ENCODE measurements at regions not wholly inside any gene's neighbourhood (a gene's known extent, or its start where the extent isn't known, plus 50 kb on each side); places are given as distances from the start of the nearest gene placed in this dataset.

DNA sequence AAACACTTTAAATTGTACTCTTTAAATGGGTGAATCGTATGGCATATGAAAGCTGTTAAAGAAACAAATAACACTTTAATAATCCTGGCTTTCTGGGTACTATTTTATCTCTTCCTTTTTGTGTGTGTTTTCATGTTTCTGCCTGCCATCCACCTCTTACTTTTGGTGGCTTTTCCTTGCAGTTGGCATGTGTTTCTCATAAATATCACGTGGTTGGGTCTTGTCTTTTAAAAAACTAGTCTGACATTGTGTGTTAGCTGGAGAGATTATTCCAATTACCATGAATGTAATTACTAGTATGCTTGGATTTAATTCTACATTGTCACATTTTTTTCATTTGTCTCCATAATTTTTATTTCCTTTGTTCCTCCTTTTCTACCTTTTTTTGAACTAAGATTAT is 262.9 kb upstream of the B3GAT1 start:
- TF ChIP-seq POLR2A (IDR thresholded peaks at IDR 0.05), result no peak
- TF ChIP-seq, protein P1, sequence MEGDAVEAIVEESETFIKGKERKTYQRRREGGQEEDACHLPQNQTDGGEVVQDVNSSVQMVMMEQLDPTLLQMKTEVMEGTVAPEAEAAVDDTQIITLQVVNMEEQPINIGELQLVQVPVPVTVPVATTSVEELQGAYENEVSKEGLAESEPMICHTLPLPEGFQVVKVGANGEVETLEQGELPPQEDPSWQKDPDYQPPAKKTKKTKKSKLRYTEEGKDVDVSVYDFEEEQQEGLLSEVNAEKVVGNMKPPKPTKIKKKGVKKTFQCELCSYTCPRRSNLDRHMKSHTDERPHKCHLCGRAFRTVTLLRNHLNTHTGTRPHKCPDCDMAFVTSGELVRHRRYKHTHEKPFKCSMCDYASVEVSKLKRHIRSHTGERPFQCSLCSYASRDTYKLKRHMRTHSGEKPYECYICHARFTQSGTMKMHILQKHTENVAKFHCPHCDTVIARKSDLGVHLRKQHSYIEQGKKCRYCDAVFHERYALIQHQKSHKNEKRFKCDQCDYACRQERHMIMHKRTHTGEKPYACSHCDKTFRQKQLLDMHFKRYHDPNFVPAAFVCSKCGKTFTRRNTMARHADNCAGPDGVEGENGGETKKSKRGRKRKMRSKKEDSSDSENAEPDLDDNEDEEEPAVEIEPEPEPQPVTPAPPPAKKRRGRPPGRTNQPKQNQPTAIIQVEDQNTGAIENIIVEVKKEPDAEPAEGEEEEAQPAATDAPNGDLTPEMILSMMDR (IDR thresholded peaks at IDR 0.05), result no peak

All from body of pancreas (tissue), 4 donors.